SHP77 (cell line): ENCODE measurements at regions not wholly inside any gene's neighbourhood (a gene's known extent, or its start where the extent isn't known, plus 50 kb on each side); places are given as distances from the start of the nearest gene placed in this dataset.
"Not testable (repeated sequence)": the region's sequence is repeated elsewhere in the genome, so short reads cannot be mapped to it uniquely, and the experiment has no call there.

ENCODE experiments used
- DNase-seq, 2 experiments: peaks; one replicate each; lab custom pipeline; 2025; lab: John Stamatoyannopoulos, UW

DNA sequence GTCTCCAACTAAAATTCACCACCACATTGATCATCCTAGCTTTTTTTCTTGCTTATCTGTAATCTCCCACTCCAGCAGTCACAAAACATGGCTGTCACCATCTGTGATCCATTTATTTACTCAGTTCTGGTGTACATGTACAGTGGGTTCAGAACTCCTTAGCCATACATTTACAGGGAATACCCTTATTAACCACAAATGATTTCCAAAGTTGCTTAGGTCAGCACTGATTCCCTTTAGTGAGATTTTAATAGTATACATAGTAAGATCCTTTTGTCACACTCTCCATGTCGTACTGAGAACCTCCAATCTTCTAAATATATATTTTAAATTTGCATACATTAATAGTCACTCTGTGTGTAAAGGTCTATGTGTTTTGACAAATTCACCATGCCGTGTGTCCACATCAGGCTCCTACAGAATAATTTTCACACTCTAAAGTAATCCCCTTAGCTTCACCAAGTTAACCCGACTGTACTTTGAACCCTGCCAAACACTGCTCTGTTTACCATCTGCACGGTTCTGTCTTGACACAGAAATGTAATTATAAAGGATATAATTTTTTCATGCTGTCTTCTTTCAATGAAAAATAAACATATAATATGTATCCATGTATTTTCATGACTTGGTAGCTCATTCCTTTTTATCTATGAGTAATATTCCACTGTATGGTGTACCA, 473.6 kb upstream of the ZP4 start:
- no peak for DNase-seq

DNA sequence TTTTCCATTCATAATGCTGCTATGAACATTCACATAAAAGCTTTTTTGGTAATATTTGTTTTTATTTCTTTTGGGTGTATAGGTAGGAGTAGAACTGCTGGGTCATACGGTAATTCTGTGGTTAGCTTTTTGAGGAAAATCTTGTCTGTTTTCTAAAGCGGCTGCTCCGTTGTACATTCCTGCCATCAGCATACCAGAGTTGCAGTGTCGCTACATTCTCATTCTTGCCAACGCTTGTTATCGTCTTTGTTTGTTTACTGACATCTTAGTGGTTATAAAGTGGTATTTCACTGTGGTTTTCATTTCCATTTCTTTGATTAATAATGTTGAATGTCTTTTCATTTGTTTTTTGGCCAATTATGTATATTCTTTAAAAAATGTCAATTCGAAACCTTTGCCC, 469.8 kb upstream of the ZP4 start:
- no peak for DNase-seq

DNA sequence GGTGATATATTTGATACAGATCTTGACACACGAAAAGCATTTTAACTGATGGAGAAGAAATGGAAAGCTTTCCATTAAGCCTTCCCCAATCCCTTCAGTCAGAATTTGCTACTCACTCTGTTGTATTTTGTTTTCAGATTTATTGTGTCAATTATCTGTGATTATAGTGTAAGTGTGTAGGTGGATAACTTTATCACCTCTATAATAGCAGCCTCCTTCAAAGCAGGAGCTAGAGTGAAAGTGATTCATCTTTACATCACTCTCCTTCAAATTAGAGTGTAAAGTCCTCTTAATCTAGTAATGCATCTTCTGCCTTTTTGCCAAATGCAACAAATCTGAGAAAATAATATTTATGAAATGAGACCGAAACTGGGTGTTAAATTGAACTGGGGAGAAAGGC, 459.7 kb upstream of the ZP4 start:
- DNase-seq = no peak

DNA sequence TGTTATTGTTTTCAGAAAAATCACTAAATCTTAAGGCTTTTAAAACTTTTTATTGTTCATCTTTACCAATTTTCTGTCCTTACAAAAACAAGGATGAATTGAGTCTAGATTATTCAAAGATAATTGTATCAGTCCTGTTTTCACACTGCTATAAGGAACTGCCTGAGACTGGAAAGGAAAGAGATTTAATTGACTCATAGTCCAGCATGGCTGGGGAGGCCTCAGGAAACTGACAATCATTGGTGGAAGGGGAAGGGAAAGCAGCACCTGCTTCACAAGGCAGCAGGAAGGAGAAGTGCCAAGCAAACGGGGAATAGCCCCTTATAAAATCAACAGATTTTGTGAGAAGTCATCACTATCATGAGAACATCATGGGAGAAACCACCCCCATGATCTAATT, 455.6 kb upstream of the ZP4 start:
- DNase-seq = no peak

DNA sequence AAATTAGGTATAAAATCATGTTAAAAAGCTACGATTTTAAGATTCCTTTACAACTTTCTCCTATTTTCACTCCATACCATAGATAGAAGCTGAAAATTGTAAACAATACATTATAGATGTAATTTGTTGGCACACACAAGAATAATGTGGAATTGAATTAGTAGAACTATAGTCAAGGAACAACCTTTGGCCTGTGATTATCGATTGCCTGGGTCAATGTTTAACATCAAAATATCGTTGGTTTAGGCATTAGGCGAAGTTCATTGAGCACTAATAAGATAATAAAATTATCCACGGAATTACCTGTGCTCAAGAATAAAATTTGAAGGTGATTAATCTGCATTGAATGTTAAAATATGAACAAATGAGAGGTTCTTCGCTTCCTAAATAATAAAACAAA, 455.1 kb upstream of the ZP4 start:
- no peak for DNase-seq

DNA sequence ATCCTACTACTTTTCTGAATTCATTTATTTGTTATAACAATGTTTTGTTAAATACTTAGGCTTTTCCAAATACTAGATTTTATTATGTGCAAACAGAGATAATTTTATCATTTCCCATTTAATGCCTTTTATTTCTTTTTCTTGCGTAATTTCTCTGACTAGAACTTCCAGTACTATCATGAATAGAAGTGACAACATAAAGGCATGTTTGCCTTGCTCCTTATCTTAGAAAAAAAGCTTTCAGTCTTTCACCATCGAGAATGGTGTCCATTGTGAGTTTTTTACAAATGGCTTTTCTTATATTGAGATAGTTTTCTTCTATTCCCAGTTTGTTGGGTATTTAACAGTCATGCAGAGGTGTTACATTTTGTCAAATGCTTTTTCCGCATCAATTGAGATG, 453.1 kb upstream of the ZP4 start:
- DNase-seq = no peak

DNA sequence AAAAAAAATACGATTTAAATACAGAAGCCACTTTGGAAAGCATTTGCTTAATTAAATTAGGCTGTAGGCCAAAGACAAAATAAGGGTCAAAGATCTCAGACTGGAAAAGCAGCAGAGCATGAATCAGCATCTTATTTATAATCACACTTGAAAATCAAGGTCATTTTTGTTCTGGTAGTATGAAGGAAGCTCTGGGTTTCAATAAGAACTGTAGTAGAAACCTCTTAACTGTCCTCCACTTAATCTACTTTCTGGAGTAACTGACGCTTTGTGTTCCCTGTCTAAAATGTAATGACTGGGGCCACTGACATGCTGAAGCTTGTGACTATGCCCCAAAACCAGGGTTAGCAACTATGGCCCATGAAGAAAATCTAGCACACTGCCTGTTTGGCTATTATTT, 450.7 kb upstream of the ZP4 start:
- no peak for DNase-seq

DNA sequence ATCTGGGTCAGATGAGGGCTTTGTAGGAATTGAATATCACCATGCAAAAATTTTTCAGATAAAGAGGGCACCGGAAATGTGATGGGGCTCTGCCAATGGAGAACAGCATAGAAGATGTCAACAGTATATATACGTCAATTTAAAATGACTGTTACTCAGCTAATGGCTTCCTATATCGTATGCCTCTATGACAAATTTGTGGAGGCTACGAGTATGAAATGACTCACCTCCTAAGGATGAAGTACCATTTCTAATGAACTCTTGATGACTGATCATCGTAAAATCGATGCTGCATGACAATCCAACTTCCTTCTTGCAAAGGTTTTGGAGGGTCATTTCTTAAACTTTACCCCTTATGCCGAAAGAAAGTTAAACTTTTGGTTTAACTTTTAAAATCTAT, 450.3 kb upstream of the ZP4 start:
- DNase-seq = no peak

DNA sequence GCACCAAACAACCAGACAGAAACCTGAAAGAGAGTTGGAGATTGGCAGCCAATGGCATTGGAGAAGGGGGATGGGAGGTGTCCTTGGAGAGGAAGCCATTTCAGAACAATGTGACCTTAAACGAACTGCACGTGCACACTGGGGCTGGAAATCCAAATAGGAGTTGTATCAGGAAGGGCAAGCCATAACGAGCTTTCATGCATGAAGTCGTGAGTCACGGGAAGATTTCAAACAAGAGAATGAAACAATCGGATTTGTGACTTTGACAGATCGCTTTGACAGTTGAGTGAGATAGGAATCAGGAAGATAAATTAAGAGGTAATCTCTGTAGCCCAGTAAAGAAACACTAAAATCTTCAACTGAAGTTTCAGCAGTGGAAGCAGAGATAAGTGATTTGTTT, 445.8 kb upstream of the ZP4 start:
- no peak for DNase-seq

DNA sequence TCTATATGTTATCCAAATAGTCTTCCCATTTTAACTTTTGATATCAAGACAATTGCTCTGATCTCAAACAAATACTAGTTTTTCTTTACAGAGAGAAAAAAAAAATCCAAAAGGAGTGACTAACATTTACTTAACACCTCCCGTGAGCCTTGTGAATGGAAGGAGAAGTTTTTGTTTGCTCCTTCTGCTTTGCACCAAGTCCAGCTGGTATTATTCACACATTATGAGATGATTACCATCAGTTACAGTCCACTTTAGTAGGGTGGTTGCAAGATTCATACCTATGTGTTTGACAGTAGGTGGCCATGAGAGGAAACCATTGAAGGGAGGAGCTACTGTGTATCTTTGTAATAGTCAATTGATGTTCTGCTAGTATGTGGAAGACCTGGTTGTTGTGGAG, 443.4 kb upstream of the ZP4 start:
- DNase-seq = no peak

DNA sequence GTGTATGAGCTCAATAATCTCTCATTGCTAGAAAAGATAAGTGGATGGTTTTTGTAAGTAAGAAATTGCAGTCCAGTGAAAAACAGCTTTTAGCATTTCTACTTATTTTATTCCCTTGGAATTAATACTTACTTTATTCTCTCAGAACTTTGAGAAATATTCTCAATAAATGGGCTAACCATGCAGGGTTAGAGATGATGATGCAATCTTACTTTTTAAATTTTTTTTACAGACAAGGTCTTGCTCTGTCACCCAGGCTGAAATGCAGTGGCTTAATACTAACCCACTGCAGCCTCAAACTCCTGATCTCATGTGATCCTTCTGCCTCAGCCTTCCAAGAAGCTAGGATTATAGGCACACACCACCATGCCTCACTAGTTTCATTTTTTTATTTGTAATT, 440.8 kb upstream of the ZP4 start:
- DNase-seq = no peak

DNA sequence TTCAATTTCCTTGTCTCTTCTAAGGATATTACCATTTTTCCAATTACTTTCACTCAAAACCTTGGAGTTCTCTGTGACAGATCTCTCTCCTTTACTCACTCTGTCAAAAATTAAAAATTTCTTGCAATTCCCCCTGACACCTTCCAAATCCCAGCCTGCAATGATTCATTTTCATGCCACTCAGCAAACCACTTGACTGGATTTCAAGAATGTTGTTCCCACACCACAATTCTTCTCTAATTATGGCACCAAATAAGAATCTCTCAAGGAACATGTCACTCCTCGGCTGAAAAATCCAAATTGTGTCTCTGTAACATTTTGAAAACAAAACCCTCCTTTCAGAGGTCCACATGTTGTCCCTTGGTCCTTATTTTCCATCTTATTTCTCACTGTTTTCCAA, 438.9 kb upstream of the ZP4 start:
- no peak for DNase-seq

DNA sequence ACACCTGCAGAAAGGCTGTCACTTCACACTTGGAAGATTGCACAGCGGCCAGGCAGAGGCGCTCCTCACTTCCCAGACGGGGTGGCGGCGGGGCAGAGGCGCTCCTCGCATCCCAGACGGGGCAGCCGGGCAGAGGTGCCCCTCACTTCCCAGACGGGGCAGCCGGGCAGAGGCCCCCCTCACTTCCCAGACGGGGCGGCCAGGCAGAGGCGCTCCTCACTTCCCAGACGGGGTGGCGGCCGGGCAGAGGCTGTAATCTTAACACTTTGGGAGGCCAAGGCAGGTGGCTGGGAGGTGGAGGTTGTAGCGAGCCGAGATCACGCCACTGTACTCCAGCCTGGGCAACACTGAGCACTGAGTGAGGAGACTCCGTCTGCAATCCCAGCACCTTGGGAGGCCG, 436.3 kb upstream of the ZP4 start:
- DNase-seq = not testable (repeated sequence)

DNA sequence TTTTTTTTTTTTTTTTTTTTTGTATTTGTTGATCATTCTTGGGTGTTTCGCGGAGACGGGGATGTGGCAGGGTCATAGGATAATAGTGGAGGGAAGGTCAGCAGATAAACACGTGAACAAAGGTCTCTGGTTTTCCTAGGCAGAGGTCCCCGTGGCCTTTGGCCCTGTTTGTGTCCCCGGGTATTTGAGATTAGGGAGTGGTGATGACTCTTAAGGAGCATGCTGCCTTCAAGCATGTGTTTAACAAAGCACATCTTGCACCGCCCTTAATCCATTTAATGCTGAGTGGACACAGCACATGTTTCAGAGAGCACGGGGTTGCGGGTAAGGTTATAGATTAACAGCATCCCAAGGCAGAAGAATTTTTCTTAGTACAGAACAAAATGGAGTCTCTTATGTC, 435.8 kb upstream of the ZP4 start:
- DNase-seq = not testable (repeated sequence)

DNA sequence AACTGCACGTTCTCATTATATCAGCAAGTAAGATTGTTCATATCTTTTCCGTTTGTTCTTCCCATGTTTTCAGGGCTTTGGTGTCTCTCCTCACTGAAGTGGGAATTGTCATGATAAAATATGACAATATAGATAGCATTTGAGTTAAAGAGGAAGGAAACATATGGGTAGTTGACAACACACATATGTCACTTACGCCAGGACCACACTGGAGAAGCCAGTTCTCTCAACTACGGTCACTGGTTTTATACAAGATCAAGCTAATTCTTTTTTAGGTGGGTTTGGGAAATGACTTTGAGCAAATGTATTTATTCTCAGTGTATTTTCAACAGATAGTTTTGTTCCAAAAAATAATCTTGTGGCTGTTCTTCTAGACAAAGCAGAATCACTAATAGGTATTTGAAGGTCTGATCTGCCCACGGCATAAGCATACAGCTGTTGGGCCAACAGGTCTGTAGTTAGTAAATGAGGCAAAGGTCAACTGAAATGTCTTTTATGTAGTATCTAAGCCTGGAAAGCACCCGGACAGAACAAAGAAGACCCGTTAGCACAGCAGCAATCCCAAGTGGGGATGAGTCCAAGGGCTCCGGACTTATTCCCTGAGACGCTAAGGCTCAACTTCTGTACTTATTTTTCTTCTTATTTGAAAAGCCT, 433.6 kb upstream of the ZP4 start:
- no peak for DNase-seq

DNA sequence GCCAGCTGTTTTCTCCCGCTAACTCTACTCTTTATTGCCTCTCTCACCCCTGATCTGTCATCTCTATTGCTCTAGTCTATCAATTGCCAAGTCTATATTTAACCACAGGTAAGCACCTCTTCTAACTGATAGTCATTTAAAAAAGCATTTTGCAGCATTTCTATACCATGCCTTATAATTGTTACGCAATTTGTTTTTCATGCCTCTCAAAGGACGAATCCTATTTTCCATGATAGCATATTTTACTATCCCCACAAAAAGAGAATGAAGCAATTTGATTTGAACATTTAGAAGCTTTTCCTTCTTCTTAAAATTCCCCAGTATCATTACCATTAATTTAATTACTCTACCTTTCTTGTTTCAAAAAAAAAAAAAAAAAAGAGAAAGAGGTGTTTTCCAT, 432.8 kb upstream of the ZP4 start:
- DNase-seq = no peak

DNA sequence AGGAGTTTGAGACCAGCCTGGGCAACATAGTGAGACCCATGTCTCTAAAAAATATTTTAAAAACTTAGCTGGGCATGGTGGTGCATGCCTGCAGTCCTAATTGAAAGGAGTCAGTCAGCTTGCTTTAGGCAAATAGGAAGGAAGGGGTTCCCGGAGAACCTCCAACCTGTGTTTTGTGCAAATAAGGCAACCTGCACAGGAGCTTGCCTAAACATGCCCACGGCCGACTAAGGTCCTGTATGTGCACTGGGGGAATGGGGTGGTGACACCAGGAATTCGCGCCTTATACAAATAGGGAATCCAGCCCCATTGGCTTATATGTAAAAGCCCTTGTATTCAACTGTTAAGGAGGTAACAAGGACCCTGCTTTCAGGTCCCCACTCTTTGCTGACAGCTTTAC, 429.2 kb upstream of the ZP4 start:
- no peak for DNase-seq

DNA sequence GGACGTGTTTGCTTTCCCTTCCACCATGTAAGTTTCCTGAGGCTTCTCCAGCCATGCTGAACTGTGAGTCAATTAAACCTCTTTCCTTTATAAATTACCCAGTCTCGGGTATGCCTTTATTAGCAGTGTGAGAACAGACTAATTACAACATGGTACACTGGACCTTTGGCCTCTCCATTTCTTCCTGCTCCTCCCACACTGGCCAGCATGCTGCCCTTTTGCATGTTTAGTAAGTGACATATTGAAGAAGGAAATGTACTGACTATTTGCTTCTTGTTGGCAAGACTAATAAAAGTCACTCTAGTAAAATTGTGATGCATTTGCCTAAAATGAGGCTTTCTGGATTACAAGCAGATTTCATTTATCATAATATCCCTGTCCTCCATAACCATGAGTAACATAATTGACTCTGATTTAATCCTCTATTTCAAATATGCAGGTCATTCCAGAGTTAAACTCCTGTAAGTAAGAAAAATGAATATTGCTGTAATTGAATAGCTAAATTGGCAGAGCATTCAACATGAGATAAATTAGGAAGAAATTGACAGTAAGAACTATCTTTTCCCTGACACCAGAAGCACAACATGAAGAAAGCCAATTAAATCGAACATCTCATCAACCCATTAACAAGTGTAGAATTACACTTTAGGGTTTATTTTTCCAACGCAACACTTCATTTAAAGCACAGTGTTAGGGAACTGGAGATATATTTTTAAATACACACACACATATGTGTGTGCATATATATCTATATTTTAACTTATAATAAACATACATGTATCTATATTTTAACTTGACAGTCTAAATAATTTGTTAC, 427.8 kb upstream of the ZP4 start:
- no peak for DNase-seq

DNA sequence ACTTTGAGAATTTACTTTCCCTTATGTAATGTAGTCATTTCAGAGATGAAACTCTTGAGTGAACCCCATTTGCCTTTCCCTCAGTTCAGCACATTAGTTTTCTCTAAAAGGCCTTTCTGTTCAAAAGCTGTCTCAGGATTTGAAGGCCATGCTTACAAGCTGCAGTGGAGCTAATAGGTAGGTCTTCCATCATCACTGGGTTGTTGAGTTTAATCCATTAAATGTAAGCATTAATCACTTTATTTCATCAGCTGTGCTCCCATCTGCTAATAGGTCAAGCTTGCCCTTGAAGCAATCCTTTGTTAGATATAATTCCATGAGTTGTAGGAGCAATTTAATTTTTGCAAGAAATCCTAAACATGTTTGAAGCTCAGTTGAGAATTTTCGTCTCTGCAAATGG, 422.2 kb upstream of the ZP4 start:
- DNase-seq = no peak

DNA sequence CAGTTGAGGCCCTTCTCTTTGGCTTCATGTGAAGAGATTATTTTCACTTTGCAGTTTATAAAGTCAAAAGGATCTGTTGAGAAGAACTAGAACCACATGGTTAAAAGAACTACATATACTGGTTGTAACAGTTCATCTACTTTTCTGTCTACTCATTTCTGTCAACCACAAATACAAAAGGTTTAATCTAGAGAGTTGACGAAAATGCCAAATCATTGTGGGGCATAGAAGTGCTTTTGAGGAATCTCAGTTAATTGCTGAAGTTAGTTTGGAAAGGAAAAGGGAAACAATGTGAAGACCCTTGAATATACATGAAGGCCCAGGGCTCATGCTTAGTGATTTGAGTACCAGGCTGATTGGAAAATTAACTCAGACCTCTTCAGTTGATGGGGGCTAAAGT, 415.7 kb upstream of the ZP4 start:
- no peak for DNase-seq

DNA sequence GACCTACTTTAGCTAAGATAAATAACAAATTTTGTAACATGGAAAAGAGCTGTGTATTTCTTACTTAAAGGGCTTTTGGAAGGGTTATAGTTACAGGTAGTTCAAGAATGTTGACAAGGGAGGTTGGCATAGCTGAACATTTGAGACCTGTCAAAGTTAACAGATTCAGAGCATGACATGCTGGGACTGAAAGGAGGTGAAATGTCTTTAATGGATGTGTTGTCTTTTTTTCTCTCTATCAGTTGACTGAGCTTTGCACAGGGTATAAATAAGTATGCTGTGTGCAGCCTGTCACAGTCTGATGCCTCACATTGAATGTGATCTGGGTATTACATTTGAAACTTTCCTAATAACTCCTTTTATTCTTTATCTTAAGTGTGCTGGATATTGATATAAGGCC, 411.9 kb upstream of the ZP4 start:
- DNase-seq = no peak

DNA sequence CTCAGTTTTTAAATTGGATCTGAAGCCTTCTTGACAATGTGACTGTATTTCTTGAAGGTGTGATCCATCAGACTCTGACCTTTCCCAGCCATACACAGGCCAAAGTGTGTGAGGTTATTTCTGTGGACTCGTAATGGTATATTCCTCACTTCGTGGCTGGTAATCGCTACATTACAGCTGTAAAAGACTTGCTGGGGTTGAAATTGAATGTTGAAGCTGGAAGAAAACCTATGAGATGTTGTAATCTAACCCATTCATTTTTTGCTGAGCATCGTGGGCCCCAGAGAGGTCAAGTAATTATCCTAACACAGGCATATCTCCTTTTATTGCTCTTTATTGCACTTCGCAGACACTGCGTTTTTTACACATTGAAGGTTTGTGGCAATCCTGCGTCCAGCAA, 405.6 kb upstream of the ZP4 start:
- no peak for DNase-seq

DNA sequence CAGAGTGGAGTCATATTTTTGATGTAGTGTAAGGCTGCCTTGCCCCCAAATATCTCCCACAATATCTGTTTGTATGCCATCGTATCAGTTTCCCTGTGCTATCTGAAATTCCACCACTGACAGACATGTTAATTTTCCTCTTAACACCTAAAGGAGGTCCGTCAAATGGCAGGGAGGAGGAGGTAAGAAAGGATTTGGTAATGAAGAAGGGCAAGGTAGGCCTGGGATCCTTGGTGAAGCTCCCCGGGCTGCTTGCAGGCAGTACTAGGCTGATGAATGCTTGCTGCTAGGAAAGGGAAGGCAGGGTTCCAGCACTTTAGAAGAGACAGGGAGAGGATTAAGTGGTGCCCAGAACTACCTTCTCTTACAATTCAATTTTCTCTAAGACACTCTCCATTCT, 402.4 kb upstream of the ZP4 start:
- no peak for DNase-seq
